Stimulated activated CD8-positive, alpha-beta memory T cell treated with anti-CD3 and anti-CD28 coated beads, Interleukin-7, amount 100 ng/mL, for 48 hours (primary cell): ENCODE measurements at regions not wholly inside any gene's neighbourhood (a gene's known extent, or its start where the extent isn't known, plus 50 kb on each side); places are given as distances from the start of the nearest gene placed in this dataset.
"Not testable (repeated sequence)": the region's sequence is repeated elsewhere in the genome, so short reads cannot be mapped to it uniquely, and the experiment has no call there.

Experiments used
- DNase-seq, 2 donors: peaks; one replicate each; pipeline ENCODE4 v3.0.0-alpha.2; 2020; ENCODE audit warnings: low read depth in 1 of 2; ENCODE audit errors: extremely low read depth in 1 of 2

- no peak for DNase-seq
These were observed 295.7 kb downstream of the ADGRD1 start for GRCh38 chr12:131249246-131250027.

- no peak for DNase-seq
These were observed 296.6 kb downstream of the ADGRD1 start for GRCh38 chr12:131250028-131250950.

- DNase-seq: no peak
These were observed 297.2 kb downstream of the ADGRD1 start for GRCh38 chr12:131250951-131251315.

GRCh38 chr12:131251336-131252101 is 297.8 kb downstream of the ADGRD1 start:
- no peak for DNase-seq

GRCh38 chr12:131253376-131254026 is 299.8 kb downstream of the ADGRD1 start:
- DNase-seq: no peak

- no peak for DNase-seq
These were observed 300.7 kb downstream of the ADGRD1 start for GRCh38 chr12:131254374-131254773.

GRCh38 chr12:131258398-131258797 is 304.7 kb downstream of the ADGRD1 start:
- DNase-seq: no peak

- no peak for DNase-seq
These were observed 306.7 kb downstream of the ADGRD1 start for GRCh38 chr12:131260251-131260905.

GRCh38 chr12:131260954-131261353 is 307.2 kb downstream of the ADGRD1 start:
- no peak for DNase-seq

- no peak for DNase-seq
These were observed 308.2 kb downstream of the ADGRD1 start for GRCh38 chr12:131261906-131262305.

- no peak for DNase-seq
These were observed 309.9 kb downstream of the ADGRD1 start for GRCh38 chr12:131263626-131264025.

GRCh38 chr12:131264635-131265034 is 310.9 kb downstream of the ADGRD1 start:
- no peak for DNase-seq

GRCh38 chr12:131266591-131267467 is 313.1 kb downstream of the ADGRD1 start:
- no peak for DNase-seq

GRCh38 chr12:131267576-131267975 is 313.9 kb downstream of the ADGRD1 start:
- DNase-seq: no peak

- not testable (repeated sequence) for DNase-seq
These were observed 314.4 kb downstream of the ADGRD1 start for GRCh38 chr12:131268123-131268522.

GRCh38 chr12:131268571-131268970 is 314.9 kb downstream of the ADGRD1 start:
- DNase-seq: not testable (repeated sequence)

GRCh38 chr12:131269551-131269950 is 315.8 kb downstream of the ADGRD1 start:
- DNase-seq: no peak

GRCh38 chr12:131269977-131270376 is 316.3 kb downstream of the ADGRD1 start:
- DNase-seq: not testable (repeated sequence)

- no peak for DNase-seq
These were observed 318.0 kb downstream of the ADGRD1 start for GRCh38 chr12:131271724-131272123.
